Activated T-helper 2 cell treated with anti-CD3 and anti-CD28 coated beads, Interferon-gamma antibody, Interleukin-2, Interleukin-4, amounts not matched to agents 10 μg/mL and 5 μg/mL and 100 μg/mL, durations not matched to agents 14 hours and 24 hours and 36 hours (primary cell): ENCODE measurements at regions not wholly inside any gene's neighbourhood (a gene's known extent, or its start where the extent isn't known, plus 50 kb on each side); places are given as distances from the start of the nearest gene placed in this dataset.

ENCODE experiments used
- DNase-seq: peaks from one replicate; pipeline ENCODE4 v3.0.0; 2021; ENCODE audit warnings: low spot score
- H3K27ac Mint-ChIP-seq: one replicate; pipeline ENCODE4 v1.8.0; 2021; ENCODE audit warnings: mixed read lengths
- H3K27me3 Mint-ChIP-seq: one replicate; pipeline ENCODE4 v1.8.0; 2021; ENCODE audit warnings: low read depth, mixed read lengths
- H3K36me3 Mint-ChIP-seq: one replicate; pipeline ENCODE4 v1.8.0; 2021; ENCODE audit warnings: low read depth, mixed read lengths
- H3K4me1 Mint-ChIP-seq: one replicate; pipeline ENCODE4 v1.8.0; 2021; ENCODE audit warnings: low read depth, mixed read lengths
- H3K4me3 Mint-ChIP-seq: one replicate; pipeline ENCODE4 v1.8.0; 2021; ENCODE audit warnings: low read depth, mild to moderate bottlenecking, moderate library complexity, mixed read lengths
- H3K9me3 Mint-ChIP-seq: one replicate; pipeline ENCODE4 v1.8.0; 2021; ENCODE audit warnings: mixed read lengths
- intact Hi-C: fragments of 100-400 bp; cut with micrococcal nuclease; formaldehyde crosslinking; loops from one replicate; pipeline ENCODE4 v1.15.1; 2023

GRCh38 chr6:14207448-14207847, 89.9 kb downstream of the CD83 start:
- intact Hi-C loops: no loop called here
- Mint-ChIP-seq H3K9me3 (no peaks in the 10 kb centered on the region), H3K4me3 (no peak overlapping the region), H3K27me3 (no peaks in the 10 kb centered on the region), H3K36me3 (peaks cover under 1% of the 10 kb centered on the region), H3K4me1 (peaks cover 35% of the 10 kb centered on the region), H3K27ac (no peak overlapping the region)
- no peak for DNase-seq

GRCh38 chr6:14209000-14209399, 91.4 kb downstream of the CD83 start:
- intact Hi-C loops: no loop called here
- Mint-ChIP-seq H3K4me3 (no peak overlapping the region), H3K36me3 (peaks cover 8% of the 10 kb centered on the region), H3K9me3 (no peaks in the 10 kb centered on the region), H3K27ac (no peak overlapping the region), H3K4me1 (peaks cover 37% of the 10 kb centered on the region), H3K27me3 (no peaks in the 10 kb centered on the region)
- no peak for DNase-seq

GRCh38 chr6:14210077-14210476, 92.5 kb downstream of the CD83 start:
- H3K4me3 Mint-ChIP-seq: peak overlapping the region; percentile 72
- H3K9me3 Mint-ChIP-seq: no peaks in the 10 kb centered on the region
- peaks cover 39% of the 10 kb centered on the region for H3K4me1 Mint-ChIP-seq
- peaks cover 8% of the 10 kb centered on the region for H3K36me3 Mint-ChIP-seq
- H3K27me3 Mint-ChIP-seq: no peaks in the 10 kb centered on the region
- no peak for DNase-seq
- intact Hi-C loops: loop anchor here (2.0 to 10.0 kb wide), 6 partner anchors 62 to 1415 kb away; no protein-coding TSS in a partner anchor
- H3K27ac Mint-ChIP-seq: peak overlapping the region; percentile 76

GRCh38 chr6:14210663-14211561, 93.3 kb downstream of the CD83 start:
- Mint-ChIP-seq H3K27me3 (no peaks in the 10 kb centered on the region), H3K9me3 (no peaks in the 10 kb centered on the region), H3K36me3 (peaks cover 8% of the 10 kb centered on the region), H3K4me3 (peak overlapping the region; percentile 78), H3K4me1 (peaks cover 40% of the 10 kb centered on the region), H3K27ac (peak overlapping the region; percentile 83)
- peak; percentile 92 for DNase-seq
- intact Hi-C loops: loop anchor here (1.0 to 10.0 kb wide), 10 partner anchors 61 to 1414 kb away; no protein-coding TSS in a partner anchor

- Mint-ChIP-seq H3K4me1 (peaks cover 37% of the 10 kb centered on the region), H3K36me3 (peaks cover 8% of the 10 kb centered on the region), H3K27ac (peak overlapping the region; percentile 83), H3K27me3 (no peaks in the 10 kb centered on the region), H3K4me3 (peak overlapping the region; percentile 78), H3K9me3 (no peaks in the 10 kb centered on the region)
- no peak for DNase-seq
- intact Hi-C loops: loop anchor here (1.0 to 10.0 kb wide), 10 partner anchors 61 to 1413 kb away; no protein-coding TSS in a partner anchor
Measured at GRCh38 chr6:14211562-14211942, 94.0 kb downstream of the CD83 start.

- Mint-ChIP-seq H3K9me3 (no peaks in the 10 kb centered on the region), H3K27ac (peak overlapping the region; percentile 83), H3K4me1 (peaks cover 40% of the 10 kb centered on the region), H3K27me3 (no peaks in the 10 kb centered on the region), H3K4me3 (peak overlapping the region; percentile 78), H3K36me3 (peaks cover 8% of the 10 kb centered on the region)
- intact Hi-C loops: loop anchor here (5.0 to 10.0 kb wide), 3 partner anchors 60 to 1413 kb away; no protein-coding TSS in a partner anchor
- no peak for DNase-seq
Measured at GRCh38 chr6:14212020-14212419, 94.4 kb downstream of the CD83 start.

- Mint-ChIP-seq H3K36me3 (peaks cover 8% of the 10 kb centered on the region), H3K4me3 (no peak overlapping the region), H3K27ac (no peak overlapping the region), H3K9me3 (no peaks in the 10 kb centered on the region), H3K4me1 (peaks cover 41% of the 10 kb centered on the region), H3K27me3 (no peaks in the 10 kb centered on the region)
- intact Hi-C loops: loop anchor here (5.0 to 10.0 kb wide), 3 partner anchors 60 to 1412 kb away; no protein-coding TSS in a partner anchor
- DNase-seq: no peak
Measured at GRCh38 chr6:14212632-14213031, 95.1 kb downstream of the CD83 start.

- H3K27me3 Mint-ChIP-seq: no peaks in the 10 kb centered on the region
- peaks cover 21% of the 10 kb centered on the region for H3K4me1 Mint-ChIP-seq
- no peaks in the 10 kb centered on the region for H3K9me3 Mint-ChIP-seq
- H3K27ac Mint-ChIP-seq: no peak overlapping the region
- DNase-seq: no peak
- H3K36me3 Mint-ChIP-seq: peaks cover 8% of the 10 kb centered on the region
- intact Hi-C loops: loop anchor here (10.0 kb wide), 1 partner anchor 1408 kb away; no protein-coding TSS in a partner anchor
- H3K4me3 Mint-ChIP-seq: no peak overlapping the region
Measured at GRCh38 chr6:14216946-14217684, 99.5 kb downstream of the CD83 start.

GRCh38 chr6:14217728-14218518, 100.4 kb downstream of the CD83 start:
- Mint-ChIP-seq H3K27ac (no peak overlapping the region), H3K36me3 (peaks cover 4% of the 10 kb centered on the region), H3K9me3 (no peaks in the 10 kb centered on the region), H3K4me1 (peaks cover 17% of the 10 kb centered on the region), H3K27me3 (no peaks in the 10 kb centered on the region), H3K4me3 (no peak overlapping the region)
- intact Hi-C loops: loop anchor here (10.0 kb wide), 1 partner anchor 1407 kb away; no protein-coding TSS in a partner anchor
- DNase-seq: no peak

GRCh38 chr6:14218519-14218800, 100.9 kb downstream of the CD83 start:
- Mint-ChIP-seq H3K4me1 (peaks cover 16% of the 10 kb centered on the region), H3K27ac (no peak overlapping the region), H3K36me3 (peaks cover under 1% of the 10 kb centered on the region), H3K4me3 (no peak overlapping the region), H3K9me3 (no peaks in the 10 kb centered on the region), H3K27me3 (no peaks in the 10 kb centered on the region)
- intact Hi-C loops: loop anchor here (10.0 kb wide), 1 partner anchor 1406 kb away; no protein-coding TSS in a partner anchor
- DNase-seq: no peak

GRCh38 chr6:14221564-14222279, 104.2 kb downstream of the CD83 start:
- intact Hi-C loops: no loop called here
- Mint-ChIP-seq H3K9me3 (peaks cover 17% of the 10 kb centered on the region), H3K4me3 (no peak overlapping the region), H3K36me3 (peaks cover 12% of the 10 kb centered on the region), H3K27ac (no peak overlapping the region), H3K4me1 (peaks cover 18% of the 10 kb centered on the region), H3K27me3 (no peaks in the 10 kb centered on the region)
- DNase-seq: no peak

GRCh38 chr6:14222956-14223355, 105.4 kb downstream of the CD83 start:
- intact Hi-C loops: no loop called here
- no peak for DNase-seq
- Mint-ChIP-seq H3K4me3 (no peak overlapping the region), H3K4me1 (peaks cover 10% of the 10 kb centered on the region), H3K36me3 (peaks cover 20% of the 10 kb centered on the region), H3K9me3 (peaks cover 25% of the 10 kb centered on the region), H3K27me3 (no peaks in the 10 kb centered on the region), H3K27ac (no peak overlapping the region)
